Endothelial cell of umbilical vein (primary cell): ENCODE measurements at regions not wholly inside any gene's neighbourhood (a gene's known extent, or its start where the extent isn't known, plus 50 kb on each side); places are given as distances from the start of the nearest gene placed in this dataset.
A peak's percentile ranks its signal among the peaks of the same experiment; 100 is the strongest.
"Not testable (repeated sequence)": the region's sequence is repeated elsewhere in the genome, so short reads cannot be mapped to it uniquely, and the experiment has no call there.

Experiments used
- BruUV-seq: library from RNA; stranded (reverse); fragments of 400-500 nt; replicated peaks from 2 replicates; lab custom pipeline; 2021; lab: Mats Ljungman, UMichigan
- CTCF ChIA-PET: fragments of 300-600, 350-600 bp; sonication (Branson Sonifier 250); formaldehyde crosslinking; loops from one replicate; lab custom pipeline; 2021; ENCODE audit warnings: antibody characterized with exemption, inconsistent platforms; lab: Charles Lee
- POLR2A ChIA-PET: fragments of 300-600, 350-600 bp; sonication (Branson Sonifier 250); formaldehyde crosslinking; loops from one replicate; lab custom pipeline; 2021; ENCODE audit warnings: antibody characterized with exemption, inconsistent platforms; lab: Charles Lee
- DNase-seq: peaks from one replicate; pipeline ENCODE4 v3.0.0-alpha.2; 2011; ENCODE audit warnings: low read depth, low spot score
- FAIRE-seq: peaks from 2 replicates; lab custom pipeline; 2011; peaks lifted over from hg19 to GRCh38; lab: Jason Lieb, UNC
- H2AFZ ChIP-seq: 2 replicates; pipeline ENCODE4 v1.6.0; 2012; ENCODE audit warnings: low read depth, low read length, control low read depth, inconsistent platforms
- H3K27ac ChIP-seq: 2 replicates; pipeline ENCODE4 v1.5.1; 2011; ENCODE audit warnings: low read depth, mild to moderate bottlenecking, control low read depth, low read length, moderate library complexity; ENCODE audit not compliant: insufficient read depth
- H3K27me3 ChIP-seq, 2 experiments: 2 replicates each; pipeline versions ENCODE4 v1.6.0 to v1.6.1; 2011; ENCODE audit warnings: low read length in 2 of 2, mixed read lengths in 1 of 2; ENCODE audit not compliant: control insufficient read depth in 2 of 2, insufficient read depth in 2 of 2
- H3K36me3 ChIP-seq, 2 experiments: 2 replicates in 1 of 2; 3 replicates in 1 of 2; pipeline ENCODE4 v1.5.1; 2011; ENCODE audit warnings: low read length in 2 of 2, mild to moderate bottlenecking in 1 of 2, moderate library complexity in 1 of 2; ENCODE audit not compliant: control insufficient read depth in 2 of 2, insufficient read depth in 2 of 2; ENCODE audit errors: extremely low read depth in 1 of 2
- H3K4me1 ChIP-seq: 3 replicates; pipeline ENCODE4 v1.5.1; 2011; ENCODE audit warnings: mild to moderate bottlenecking, low read length; ENCODE audit not compliant: control insufficient read depth, insufficient read depth; ENCODE audit errors: extremely low read depth
- H3K4me2 ChIP-seq: 2 replicates; pipeline ENCODE4 v1.6.1; 2011; ENCODE audit warnings: low read length, control low read depth, mixed read lengths; ENCODE audit not compliant: insufficient read depth
- H3K4me3 ChIP-seq, 3 experiments: fragments of 200-600 bp in 1 of 3; sonication (generic), shearing (Covaris generic) in 1 of 3; replicated peaks in 1 of 3; 2 replicates each; pipeline ENCODE4 v1.5.1; 2011 to 2016; ENCODE audit warnings: control low read depth in 3 of 3, low read length in 3 of 3, mild to moderate bottlenecking in 2 of 3, inconsistent platforms in 1 of 3, low read depth in 1 of 3, moderate library complexity in 1 of 3; ENCODE audit not compliant: insufficient read depth in 1 of 3
- H3K79me2 ChIP-seq: 2 replicates; pipeline ENCODE4 v1.6.0; 2012; ENCODE audit warnings: low read length, inconsistent platforms; ENCODE audit not compliant: control insufficient read depth, insufficient read depth
- H3K9ac ChIP-seq: replicated peaks from 2 replicates; pipeline ENCODE3; 2011; ENCODE audit warnings: low read length, control low read depth; ENCODE audit not compliant: insufficient read depth; ENCODE audit errors: extremely low read depth
- H3K9me1 ChIP-seq: replicated peaks from 3 replicates; pipeline ENCODE4 v1.6.0; 2011; ENCODE audit warnings: mild to moderate bottlenecking, low read length; ENCODE audit not compliant: control insufficient read depth, insufficient read depth; ENCODE audit errors: extremely low read depth
- H3K9me3 ChIP-seq: replicated peaks from 2 replicates; pipeline ENCODE4 v1.5.1; 2012; ENCODE audit warnings: low read length, inconsistent platforms; ENCODE audit not compliant: control insufficient read depth, insufficient read depth
- H4K20me1 ChIP-seq: replicated peaks from 2 replicates; pipeline ENCODE3; 2011; ENCODE audit warnings: mild to moderate bottlenecking, low read length; ENCODE audit not compliant: control insufficient read depth, insufficient read depth; ENCODE audit errors: extremely low read depth
- EZH2 ChIP-seq: IDR thresholded peaks from 2 replicates; pipeline ENCODE4 v1.6.1; 2012; ENCODE audit warnings: borderline replicate concordance, low read depth, mild to moderate bottlenecking, moderate library complexity, low read length, inconsistent platforms; ENCODE audit not compliant: severe bottlenecking
- FOS ChIP-seq: IDR thresholded peaks from 2 replicates; pipeline ENCODE4 v1.6.1; 2011; ENCODE audit warnings: mild to moderate bottlenecking, low read length, moderate library complexity, borderline replicate concordance; ENCODE audit not compliant: insufficient read depth
- GATA2 ChIP-seq: IDR thresholded peaks from 2 replicates; pipeline ENCODE4 v1.7.0; 2011; ENCODE audit warnings: low read depth, mild to moderate bottlenecking, moderate library complexity, mixed read lengths, low read length; ENCODE audit not compliant: insufficient read length, insufficient read depth
- JUN ChIP-seq: IDR thresholded peaks from 2 replicates; pipeline ENCODE4 v1.6.1; 2011; ENCODE audit warnings: borderline replicate concordance, low read depth; ENCODE audit not compliant: insufficient read length, insufficient read depth
- MYC ChIP-seq: IDR thresholded peaks from one replicate; pipeline ENCODE4 v1.6.1; 2011; ENCODE audit warnings: mild to moderate bottlenecking, low read depth, low read length
- POLR2AphosphoS5 ChIP-seq: IDR thresholded peaks from 2 replicates; pipeline ENCODE4 v1.6.1; 2012; ENCODE audit warnings: low read depth, mild to moderate bottlenecking, control low read depth, low read length, moderate library complexity; ENCODE audit not compliant: insufficient read depth
- dilution Hi-C: fragments of 300-500 bp; cut with MboI; formaldehyde crosslinking; loops from one replicate; pipeline ENCODE4 v1.15.0; 2019; ENCODE audit warnings: low sequenced_read_pairs; ENCODE audit not compliant: extremely low pct_ligation_motif_present
- intact Hi-C: fragments of 100-400 bp; cut with micrococcal nuclease; formaldehyde crosslinking; loops from one replicate; pipeline ENCODE4 v1.10.0; 2022
- TF ChIP-seq, protein P1 (sequence below): IDR thresholded peaks from 2 replicates; pipeline ENCODE4 v1.6.1; 2011; ENCODE audit not compliant: insufficient read depth, insufficient read length
- TF ChIP-seq, protein P2 (sequence below), 2 donors: IDR thresholded peaks; 1 replicate in 1 of 2; 2 replicates in 1 of 2; pipeline ENCODE4 v1.5.1; 2011; ENCODE audit warnings: low read length in 2 of 2, mild to moderate bottlenecking in 2 of 2, moderate library complexity in 2 of 2, control low read depth in 1 of 2, inconsistent platforms in 1 of 2, low read depth in 1 of 2; ENCODE audit not compliant: insufficient read depth in 1 of 2; ENCODE audit errors: extremely low read depth in 1 of 2

DNA sequence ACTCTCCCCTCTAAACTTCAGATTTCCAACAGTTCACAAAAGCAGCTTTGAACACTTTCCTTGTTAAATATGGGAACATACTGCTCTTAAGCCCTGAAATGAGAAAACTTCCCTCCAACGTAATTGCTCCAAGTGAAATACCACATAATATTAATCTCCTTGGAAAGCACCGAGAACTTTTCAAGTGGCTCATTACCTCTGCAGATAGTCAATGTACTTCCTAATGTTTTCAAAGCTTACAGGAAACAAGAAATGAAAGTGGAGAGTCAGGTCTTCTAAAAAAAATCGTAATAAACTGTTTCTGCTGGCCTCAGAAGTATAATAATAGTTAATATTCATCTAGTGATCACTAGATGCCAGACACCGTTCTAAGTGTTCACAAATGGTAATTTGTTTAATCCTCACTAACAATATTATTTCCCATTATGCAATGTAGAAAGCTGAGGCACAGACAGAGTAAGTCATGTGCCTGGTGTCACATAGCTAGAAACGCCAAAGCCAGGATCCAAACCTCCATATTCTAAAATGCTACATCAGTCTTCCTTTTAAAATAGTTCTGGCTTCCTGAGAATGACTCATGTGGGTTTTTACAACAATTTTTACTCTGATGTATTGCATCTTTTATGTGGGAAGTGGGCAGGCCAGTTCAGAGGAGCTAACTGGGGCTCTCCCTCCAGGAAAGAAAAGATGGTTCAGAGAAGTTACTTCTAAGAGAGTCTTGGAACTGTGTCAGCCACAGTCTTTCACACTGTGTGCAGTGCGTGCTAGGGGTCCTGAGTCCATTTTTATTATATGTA is 177.2 kb downstream of the PLPPR4 start:
- FAIRE-seq (peak; percentile 12), DNase-seq (peak; percentile 74)
- Histone ChIP-seq H3K27ac (peak overlapping the region; percentile 12), H3K79me2 (no peaks in the 10 kb centered on the region), H3K36me3 (no peaks in the 10 kb centered on the region), H3K9me1 (no peaks in the 10 kb centered on the region), H3K9ac (no peak overlapping the region), H4K20me1 (no peaks in the 10 kb centered on the region), H3K4me1 (peaks cover 14% of the 10 kb centered on the region), H3K4me2 (peak overlapping the region; percentile 49), H3K27me3 (no peaks in the 10 kb centered on the region), H3K4me3 (no peak overlapping the region), H3K9me3 (no peaks in the 10 kb centered on the region), H2AFZ (peak overlapping the region; percentile 52)
- POLR2A ChIA-PET: no interaction called here
- TSS peak; percentile 14 for BruUV-seq
- CTCF ChIA-PET: interaction anchor here (1.0 to 1.4 kb wide), 2 partner anchors 11 kb away, joined by 3 to 4 read pairs; no protein-coding TSS in a partner anchor
- intact Hi-C loops (no loop called here), dilution Hi-C loops (no loop called here)
- TF ChIP-seq, protein P1, sequence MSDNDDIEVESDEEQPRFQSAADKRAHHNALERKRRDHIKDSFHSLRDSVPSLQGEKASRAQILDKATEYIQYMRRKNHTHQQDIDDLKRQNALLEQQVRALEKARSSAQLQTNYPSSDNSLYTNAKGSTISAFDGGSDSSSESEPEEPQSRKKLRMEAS: no peak
- TF ChIP-seq GATA2 (no peak), POLR2AphosphoS5 (no peak), EZH2 (no peak), MYC (no peak), JUN (peak; percentile 34), FOS (peak; percentile 51)
- TF ChIP-seq, protein P2, sequence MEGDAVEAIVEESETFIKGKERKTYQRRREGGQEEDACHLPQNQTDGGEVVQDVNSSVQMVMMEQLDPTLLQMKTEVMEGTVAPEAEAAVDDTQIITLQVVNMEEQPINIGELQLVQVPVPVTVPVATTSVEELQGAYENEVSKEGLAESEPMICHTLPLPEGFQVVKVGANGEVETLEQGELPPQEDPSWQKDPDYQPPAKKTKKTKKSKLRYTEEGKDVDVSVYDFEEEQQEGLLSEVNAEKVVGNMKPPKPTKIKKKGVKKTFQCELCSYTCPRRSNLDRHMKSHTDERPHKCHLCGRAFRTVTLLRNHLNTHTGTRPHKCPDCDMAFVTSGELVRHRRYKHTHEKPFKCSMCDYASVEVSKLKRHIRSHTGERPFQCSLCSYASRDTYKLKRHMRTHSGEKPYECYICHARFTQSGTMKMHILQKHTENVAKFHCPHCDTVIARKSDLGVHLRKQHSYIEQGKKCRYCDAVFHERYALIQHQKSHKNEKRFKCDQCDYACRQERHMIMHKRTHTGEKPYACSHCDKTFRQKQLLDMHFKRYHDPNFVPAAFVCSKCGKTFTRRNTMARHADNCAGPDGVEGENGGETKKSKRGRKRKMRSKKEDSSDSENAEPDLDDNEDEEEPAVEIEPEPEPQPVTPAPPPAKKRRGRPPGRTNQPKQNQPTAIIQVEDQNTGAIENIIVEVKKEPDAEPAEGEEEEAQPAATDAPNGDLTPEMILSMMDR (IDR thresholded peaks at IDR 0.05; ENCODE audit: extremely low read depth in 1 of 2, insufficient read depth in 1 of 2, low read depth in 1 of 2, low read length in 2 of 2): no peak

DNA sequence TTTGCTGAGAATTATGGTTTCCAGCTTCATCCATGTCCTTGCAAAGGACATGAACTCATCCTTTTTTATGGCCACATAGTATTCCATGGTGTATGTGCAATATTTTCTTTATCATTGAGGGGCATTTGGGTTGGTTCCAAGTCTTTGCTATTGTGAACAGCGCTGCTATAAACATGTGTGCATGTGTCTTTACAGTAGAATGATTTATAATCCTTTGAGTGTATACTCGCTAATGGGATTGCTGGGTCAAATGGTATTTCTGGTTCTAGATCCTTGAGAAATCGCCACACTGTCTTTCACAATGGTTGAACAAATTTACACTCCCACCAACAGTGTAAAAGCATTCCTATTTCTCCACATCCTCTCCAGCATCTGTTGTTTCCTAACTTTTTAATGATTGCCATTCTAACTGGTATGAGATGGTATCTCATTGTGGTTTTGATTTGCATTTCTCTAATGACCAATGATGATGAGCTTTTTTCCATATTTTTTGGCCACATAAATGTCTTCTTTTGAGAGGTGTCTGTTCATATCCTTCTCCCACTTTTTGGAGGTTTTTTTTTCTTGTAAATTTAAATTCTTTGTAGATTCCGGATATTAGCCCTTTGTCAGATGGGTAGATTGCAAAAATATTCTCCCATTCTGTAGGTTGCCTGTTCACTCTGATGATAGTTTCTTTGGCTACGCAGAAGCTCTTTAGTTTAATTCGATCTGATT is 180.1 kb downstream of the PLPPR4 start:
- peaks cover 14% of the 10 kb centered on the region for H3K4me1 ChIP-seq
- FAIRE-seq, H3K9ac ChIP-seq, H3K9me1 ChIP-seq, H4K20me1 ChIP-seq, intact Hi-C loops, H3K27ac ChIP-seq, DNase-seq, H3K79me2 ChIP-seq, H3K9me3 ChIP-seq, H3K27me3 ChIP-seq, dilution Hi-C loops, H3K4me3 ChIP-seq, H3K4me2 ChIP-seq, H2AFZ ChIP-seq, BruUV-seq, H3K36me3 ChIP-seq, POLR2A ChIA-PET: not testable (repeated sequence)
- CTCF ChIA-PET: interaction anchor here (0.6 kb wide), 1 partner anchor 71 kb away, joined by 3 read pairs; no protein-coding TSS in a partner anchor
